HepG2 (cell line): ENCODE measurements at regions not wholly inside any gene's neighbourhood (a gene's known extent, or its start where the extent isn't known, plus 50 kb on each side); places are given as distances from the start of the nearest gene placed in this dataset.
"Not testable (repeated sequence)": the region's sequence is repeated elsewhere in the genome, so short reads cannot be mapped to it uniquely, and the experiment has no call there.

Experiments used
- ATF3 ChIP-seq: sonication (generic); formaldehyde crosslinking; IDR thresholded peaks from 2 replicates; pipeline ENCODE4 v1.4.0; 2020; ENCODE audit warnings: missing genetic modification reagents
- CTCF ChIP-seq: sonication (generic); formaldehyde crosslinking; IDR thresholded peaks from 2 replicates; pipeline ENCODE4 v1.5.0; 2020; ENCODE audit warnings: mild to moderate bottlenecking, missing genetic modification reagents, moderate library complexity
- E2F1 ChIP-seq: sonication (generic); formaldehyde crosslinking; IDR thresholded peaks from 2 replicates; pipeline ENCODE4 v1.5.0; 2020; ENCODE audit warnings: missing genetic modification reagents
- EZH2 ChIP-seq: conservative IDR thresholded peaks from 2 replicates; pipeline ENCODE4 v1.6.1; 2012; ENCODE audit warnings: mild to moderate bottlenecking, low read depth, low read length, moderate library complexity
- MTA1 ChIP-seq: sonication (generic); formaldehyde crosslinking; IDR thresholded peaks from 2 replicates; pipeline ENCODE4 v1.4.0; 2020; ENCODE audit warnings: missing genetic modification reagents, mild to moderate bottlenecking, borderline replicate concordance
- PHB2 ChIP-seq: fragments of 450-650 bp; IDR thresholded peaks from 2 replicates; pipeline ENCODE4 v1.6.1; 2018; ENCODE audit not compliant: partially characterized antibody
- POLR2A ChIP-seq, 2 experiments: IDR thresholded peaks; 2 replicates each; pipeline ENCODE4 v1.6.1; 2011; ENCODE audit warnings: low read depth in 2 of 2, low read length in 2 of 2, mild to moderate bottlenecking in 1 of 2, moderate library complexity in 1 of 2; ENCODE audit not compliant: insufficient read depth in 1 of 2
- PRDM15 ChIP-seq: sonication (generic); formaldehyde crosslinking; IDR thresholded peaks from 2 replicates; pipeline ENCODE4 v1.4.0; 2020; ENCODE audit warnings: missing genetic modification reagents
- RFXAP ChIP-seq: sonication (generic); formaldehyde crosslinking; IDR thresholded peaks from 2 replicates; pipeline ENCODE4 v1.4.0; 2020; ENCODE audit warnings: missing genetic modification reagents, borderline replicate concordance
- TCF12 ChIP-seq, 2 experiments: fragments of 450-650 bp in 1 of 2; sonication (generic) in 1 of 2; formaldehyde crosslinking in 1 of 2; IDR thresholded peaks; 2 replicates each; pipeline versions ENCODE4 v1.6.1 to v1.8.0; 2017 to 2022; ENCODE audit warnings: antibody characterized with exemption in 1 of 2, mild to moderate bottlenecking in 1 of 2, missing genetic modification reagents in 1 of 2, moderate library complexity in 1 of 2
- TEAD3 ChIP-seq: optimal IDR thresholded peaks from 2 replicates; pipeline ENCODE3; 2016; ENCODE audit warnings: borderline replicate concordance
- ZNF589 ChIP-seq: sonication (generic); formaldehyde crosslinking; conservative IDR thresholded peaks from 2 replicates; pipeline ENCODE4 v1.8.0; 2022; ENCODE audit warnings: mild to moderate bottlenecking, moderate library complexity, missing genetic modification reagents
- ZNF670 ChIP-seq: sonication (generic); formaldehyde crosslinking; IDR thresholded peaks from 2 replicates; pipeline ENCODE4 v1.8.0; 2022; ENCODE audit warnings: mild to moderate bottlenecking, missing genetic modification reagents, borderline replicate concordance

- TF ChIP-seq POLR2A (IDR thresholded peaks at IDR 0.05; ENCODE audit: insufficient read depth in 1 of 2, low read depth in 2 of 2, low read length in 2 of 2); ATF3 (CRISPR knock-in tag); CTCF (CRISPR knock-in tag); RFXAP (CRISPR knock-in tag); TEAD3 (CRISPR knock-in tag); MTA1 (CRISPR knock-in tag); E2F1 (CRISPR knock-in tag); TCF12 (IDR thresholded peaks at IDR 0.05); TCF12 (CRISPR knock-in tag; IDR thresholded peaks at IDR 0.05); PRDM15 (CRISPR knock-in tag); ZNF670 (CRISPR knock-in tag); ZNF589; EZH2; PHB2: not testable (repeated sequence)
Observed at GRCh38 chr21:10460957-10461356, 60.4 kb upstream of the TPTE start.
